Activated CD8-positive, alpha-beta T cell treated with anti-CD3 and anti-CD28 coated beads, Interleukin-2, amount 10 ng/mL, durations not matched to agents 7 days and 5 days (primary cell): ENCODE measurements at regions not wholly inside any gene's neighbourhood (a gene's known extent, or its start where the extent isn't known, plus 50 kb on each side); places are given as distances from the start of the nearest gene placed in this dataset.

Source experiments
- ATAC-seq: fragments of 150-1000 bp; cut with Tn5 transposase; one replicate; pipeline ENCODE4 v1.10.0; 2021; ENCODE audit warnings: moderate library complexity
- CTCF ChIA-PET: fragments of 350-600 bp; sonication (Branson Sonifier 250); formaldehyde crosslinking; loops from one replicate; lab custom pipeline; 2021; ENCODE audit warnings: antibody characterized with exemption; lab: Charles Lee
- POLR2A ChIA-PET: fragments of 350-600 bp; sonication (Branson Sonifier 250); formaldehyde crosslinking; loops from one replicate; lab custom pipeline; 2021; ENCODE audit warnings: antibody characterized with exemption; lab: Charles Lee
- DNase-seq: peaks from one replicate; pipeline ENCODE4 v3.0.0-alpha.2; 2020
- H3K27ac Mint-ChIP-seq: one replicate; pipeline ENCODE4 v1.8.0; 2021; ENCODE audit warnings: mild to moderate bottlenecking, mixed read lengths
- H3K27me3 Mint-ChIP-seq: one replicate; pipeline ENCODE4 v1.8.0; 2021; ENCODE audit warnings: low read depth, mixed read lengths
- H3K36me3 Mint-ChIP-seq: one replicate; pipeline ENCODE4 v1.8.0; 2021; ENCODE audit warnings: low read depth, mixed read lengths
- H3K4me1 Mint-ChIP-seq: one replicate; pipeline ENCODE4 v1.8.0; 2021; ENCODE audit warnings: low read depth, mixed read lengths
- H3K4me3 Mint-ChIP-seq: one replicate; pipeline ENCODE4 v1.8.0; 2021; ENCODE audit warnings: mild to moderate bottlenecking, mixed read lengths
- H3K9me3 Mint-ChIP-seq: one replicate; pipeline ENCODE4 v1.8.0; 2022; ENCODE audit warnings: mixed read lengths; ENCODE audit not compliant: insufficient read depth

- Mint-ChIP-seq H3K27me3 (peaks cover 5% of the 10 kb centered on the region), H3K9me3 (no peaks in the 10 kb centered on the region), H3K4me3 (no peak overlapping the region), H3K36me3 (no peaks in the 10 kb centered on the region), H3K27ac (no peak overlapping the region), H3K4me1 (no peaks in the 10 kb centered on the region)
- DNase-seq = peak; percentile 10
- ChIA-PET CTCF (no interaction called here), POLR2A (no interaction called here)
- ATAC-seq = no peak
These were observed 196.4 kb upstream of the TWIST2 start for GRCh38 chr2:238651306-238652052.

DNA sequence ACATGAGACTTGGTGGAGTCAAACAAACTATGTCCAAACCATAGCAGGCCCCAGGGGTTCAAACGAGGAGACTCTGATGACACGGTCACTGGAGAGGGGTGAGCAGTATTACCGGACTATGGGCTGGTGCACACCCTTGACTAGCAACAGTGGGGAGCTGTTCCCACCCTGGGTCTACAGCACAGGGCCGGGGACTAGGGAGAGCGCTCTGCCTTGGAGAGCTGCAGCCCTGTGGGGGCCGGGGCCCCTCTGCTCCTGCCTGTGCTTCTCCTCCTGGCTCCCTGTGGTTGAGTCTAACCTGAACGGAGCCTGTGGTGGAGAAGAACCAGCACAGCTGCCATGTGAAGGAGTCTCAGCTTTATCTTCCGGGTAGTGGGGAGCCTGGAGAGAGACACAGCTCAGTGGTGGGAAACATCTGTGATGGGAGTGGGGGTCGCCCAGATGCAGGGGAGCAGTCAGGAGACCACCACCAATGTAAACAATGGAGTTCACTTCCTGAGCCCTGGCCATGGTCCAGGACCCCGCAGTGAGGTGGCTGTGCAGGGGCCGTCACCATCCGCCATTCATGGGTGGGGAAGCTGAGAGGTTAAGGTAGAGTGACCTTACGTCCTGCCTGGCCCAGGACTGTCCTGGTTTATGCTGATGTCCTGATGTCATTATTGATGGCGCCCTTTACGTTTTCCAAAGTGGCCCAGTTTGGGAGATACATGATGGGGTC lies 195.7 kb upstream of the TWIST2 start:
- H3K27me3 Mint-ChIP-seq = peaks cover 2% of the 10 kb centered on the region
- no peak overlapping the region for H3K27ac Mint-ChIP-seq
- H3K9me3 Mint-ChIP-seq = no peaks in the 10 kb centered on the region
- CTCF ChIA-PET = no interaction called here
- DNase-seq (no peak), ATAC-seq (no peak)
- no peak overlapping the region for H3K4me3 Mint-ChIP-seq
- POLR2A ChIA-PET = no interaction called here
- H3K36me3 Mint-ChIP-seq = no peaks in the 10 kb centered on the region
- H3K4me1 Mint-ChIP-seq = no peaks in the 10 kb centered on the region

- no peak for DNase-seq
- Mint-ChIP-seq H3K4me1 (no peaks in the 10 kb centered on the region), H3K4me3 (no peak overlapping the region), H3K27ac (no peak overlapping the region), H3K36me3 (no peaks in the 10 kb centered on the region), H3K9me3 (no peaks in the 10 kb centered on the region), H3K27me3 (no peaks in the 10 kb centered on the region)
- ChIA-PET POLR2A (no interaction called here), CTCF (no interaction called here)
- no peak for ATAC-seq
These were observed 195.1 kb upstream of the TWIST2 start for GRCh38 chr2:238652771-238653157.

DNA sequence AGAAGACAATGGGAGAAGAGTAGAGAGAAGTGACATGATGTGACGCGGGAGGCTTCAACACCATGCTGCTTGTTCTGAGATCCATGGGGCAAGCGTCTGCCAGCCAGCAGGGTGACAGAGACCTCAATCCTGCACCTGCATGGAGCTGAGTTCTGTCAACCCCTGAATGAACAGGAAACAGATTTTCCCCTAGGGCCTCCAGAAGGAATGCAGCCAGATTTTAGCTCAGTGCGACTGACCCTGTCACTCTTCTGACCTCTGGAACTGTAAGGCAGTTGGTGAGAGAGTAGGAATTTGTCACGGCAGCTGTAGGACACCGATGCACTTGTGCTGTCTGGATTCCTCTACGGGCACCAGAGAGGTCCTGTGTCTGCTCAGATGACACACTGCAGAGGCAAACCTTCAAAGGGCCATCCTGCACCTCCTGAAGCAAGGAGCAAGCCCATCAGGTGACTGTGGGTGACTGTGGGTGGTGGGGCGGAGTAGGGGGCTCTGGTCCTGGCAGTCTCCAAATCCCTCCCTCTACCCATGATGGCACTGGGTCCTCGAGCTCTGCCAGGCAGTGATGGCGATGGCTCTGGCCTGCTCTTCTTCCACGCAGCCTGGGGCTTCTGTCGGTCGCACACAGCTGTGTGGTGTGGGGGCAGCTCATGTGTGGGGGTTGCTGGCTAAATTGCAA lies 194.3 kb upstream of the TWIST2 start:
- H3K36me3 Mint-ChIP-seq = no peaks in the 10 kb centered on the region
- ATAC-seq (no peak), DNase-seq (no peak)
- no peak overlapping the region for H3K4me3 Mint-ChIP-seq
- H3K4me1 Mint-ChIP-seq = no peaks in the 10 kb centered on the region
- no peaks in the 10 kb centered on the region for H3K27me3 Mint-ChIP-seq
- no peaks in the 10 kb centered on the region for H3K9me3 Mint-ChIP-seq
- H3K27ac Mint-ChIP-seq = no peak overlapping the region
- POLR2A ChIA-PET = no interaction called here
- CTCF ChIA-PET = no interaction called here

DNA sequence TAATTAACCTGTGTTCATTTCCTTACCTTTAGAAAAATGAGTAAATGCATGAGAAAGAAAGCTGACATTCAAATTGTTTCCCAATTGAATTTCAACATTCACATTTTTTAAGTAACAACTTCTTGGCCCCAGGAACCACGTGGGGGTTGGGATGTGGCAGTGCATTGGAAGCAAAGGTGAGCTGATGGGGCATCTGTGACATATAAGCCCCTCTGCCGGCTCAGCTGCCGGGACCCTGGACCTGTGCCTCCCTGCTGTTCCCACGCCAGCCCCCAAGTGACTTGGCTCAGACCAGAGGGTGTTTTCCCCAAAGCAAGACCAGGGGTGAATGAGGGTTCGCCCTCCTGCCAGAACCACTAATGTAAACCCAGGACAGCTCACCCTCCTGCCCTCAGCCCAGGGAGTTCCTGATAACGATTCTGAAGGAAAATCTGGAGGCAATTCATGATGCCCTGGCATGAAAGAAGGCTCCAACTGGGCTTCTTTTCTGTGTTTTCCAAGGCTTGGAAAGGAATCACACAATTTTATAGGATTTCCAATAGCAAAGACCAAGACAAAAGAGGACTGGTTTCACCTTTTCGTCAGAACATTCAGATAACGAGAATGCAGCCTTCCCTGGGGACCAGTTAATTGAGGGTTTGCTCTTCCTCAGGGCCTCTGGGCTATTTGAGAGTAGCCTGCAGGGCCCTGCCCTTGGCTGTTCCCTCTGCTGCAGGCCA lies 193.2 kb upstream of the TWIST2 start:
- H3K27me3 Mint-ChIP-seq = no peaks in the 10 kb centered on the region
- H3K36me3 Mint-ChIP-seq = no peaks in the 10 kb centered on the region
- CTCF ChIA-PET = no interaction called here
- H3K4me1 Mint-ChIP-seq = no peaks in the 10 kb centered on the region
- no peak for DNase-seq
- POLR2A ChIA-PET = no interaction called here
- no peak for ATAC-seq
- no peak overlapping the region for H3K27ac Mint-ChIP-seq
- H3K4me3 Mint-ChIP-seq = no peak overlapping the region
- H3K9me3 Mint-ChIP-seq = no peaks in the 10 kb centered on the region

GRCh38 chr2:238655198-238655860 lies 192.6 kb upstream of the TWIST2 start:
- H3K27me3 Mint-ChIP-seq = peaks cover 2% of the 10 kb centered on the region
- DNase-seq (no peak), ATAC-seq (no peak)
- ChIA-PET CTCF (no interaction called here), POLR2A (no interaction called here)
- H3K36me3 Mint-ChIP-seq = no peaks in the 10 kb centered on the region
- no peaks in the 10 kb centered on the region for H3K4me1 Mint-ChIP-seq
- H3K9me3 Mint-ChIP-seq = no peaks in the 10 kb centered on the region
- H3K27ac Mint-ChIP-seq = no peak overlapping the region
- H3K4me3 Mint-ChIP-seq = no peak overlapping the region

GRCh38 chr2:238655974-238656722 lies 191.7 kb upstream of the TWIST2 start:
- DNase-seq = no peak
- ATAC-seq = no peak
- Mint-ChIP-seq H3K36me3 (no peaks in the 10 kb centered on the region), H3K27me3 (peaks cover 2% of the 10 kb centered on the region), H3K4me1 (no peaks in the 10 kb centered on the region), H3K4me3 (no peak overlapping the region), H3K27ac (no peak overlapping the region), H3K9me3 (no peaks in the 10 kb centered on the region)
- CTCF ChIA-PET = no interaction called here
- POLR2A ChIA-PET = no interaction called here

DNA sequence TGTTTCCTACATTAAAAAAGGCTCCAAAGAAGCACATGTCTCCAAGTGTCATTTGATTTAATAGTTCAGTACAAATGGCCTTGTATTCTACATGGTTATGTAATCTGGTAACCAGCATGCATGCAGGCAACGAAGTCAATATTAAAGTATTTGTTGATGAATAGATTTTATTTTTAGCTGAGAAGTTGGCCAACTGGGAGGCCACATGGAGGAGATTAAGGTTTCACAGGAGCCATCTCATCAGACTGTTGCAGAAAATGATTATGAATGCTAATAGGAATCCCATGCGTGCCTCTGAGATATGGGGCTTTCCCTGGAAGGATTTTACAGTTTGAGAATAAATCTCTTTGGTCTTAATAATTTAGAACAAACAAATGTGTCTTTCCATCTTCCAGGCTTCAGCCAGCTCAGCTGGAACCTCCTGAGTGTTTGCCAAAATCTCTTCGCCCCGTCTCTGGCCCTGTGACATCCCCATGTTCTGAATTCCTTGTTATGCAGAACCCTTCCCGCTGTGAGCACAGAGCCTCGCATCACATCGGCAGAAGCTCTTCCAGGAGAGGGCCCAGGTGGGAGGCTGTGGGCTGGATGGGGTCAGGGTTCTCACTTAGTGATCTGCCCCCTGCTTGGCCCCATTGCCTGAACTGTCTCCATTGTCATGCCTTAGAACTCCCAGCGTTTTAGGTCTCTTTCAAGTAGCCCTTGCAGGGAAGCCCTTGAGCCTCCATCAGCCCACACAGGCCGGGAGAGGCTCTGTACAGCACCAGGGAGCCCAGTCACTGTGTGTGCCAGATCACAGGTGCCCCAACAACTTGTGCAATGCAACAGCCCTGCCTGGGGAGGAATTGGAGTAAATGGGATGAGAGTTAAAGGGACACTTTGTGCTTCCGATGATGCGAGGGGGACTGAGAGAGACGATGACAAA lies 190.5 kb upstream of the TWIST2 start:
- H3K36me3 Mint-ChIP-seq = no peaks in the 10 kb centered on the region
- H3K4me3 Mint-ChIP-seq = no peak overlapping the region
- no peaks in the 10 kb centered on the region for H3K9me3 Mint-ChIP-seq
- H3K4me1 Mint-ChIP-seq = no peaks in the 10 kb centered on the region
- no peak overlapping the region for H3K27ac Mint-ChIP-seq
- no peak for ATAC-seq
- peaks cover 4% of the 10 kb centered on the region for H3K27me3 Mint-ChIP-seq
- POLR2A ChIA-PET = no interaction called here
- no peak for DNase-seq
- CTCF ChIA-PET = no interaction called here

DNA sequence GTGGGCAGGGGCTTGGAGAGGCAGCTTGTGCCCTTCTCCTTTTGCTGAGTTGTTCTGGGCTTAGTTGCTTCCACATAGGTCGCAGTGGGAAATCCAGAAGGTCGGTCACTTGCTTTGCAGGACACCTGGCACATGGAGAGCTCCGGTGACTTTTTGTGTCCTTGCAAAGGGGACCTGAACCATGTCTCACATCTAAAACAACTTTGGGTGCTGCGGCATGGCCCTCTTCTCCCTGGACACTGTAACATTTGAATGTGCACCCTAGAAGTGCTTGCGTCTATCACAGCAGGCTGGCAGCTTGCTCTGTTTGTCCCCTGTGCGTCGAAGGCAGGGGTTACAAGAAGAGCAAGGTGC lies 189.9 kb upstream of the TWIST2 start:
- no peak for DNase-seq
- Mint-ChIP-seq H3K4me1 (no peaks in the 10 kb centered on the region), H3K9me3 (no peaks in the 10 kb centered on the region), H3K27ac (no peak overlapping the region), H3K4me3 (no peak overlapping the region), H3K36me3 (no peaks in the 10 kb centered on the region), H3K27me3 (peaks cover 4% of the 10 kb centered on the region)
- CTCF ChIA-PET = no interaction called here
- ATAC-seq = no peak
- POLR2A ChIA-PET = no interaction called here

DNA sequence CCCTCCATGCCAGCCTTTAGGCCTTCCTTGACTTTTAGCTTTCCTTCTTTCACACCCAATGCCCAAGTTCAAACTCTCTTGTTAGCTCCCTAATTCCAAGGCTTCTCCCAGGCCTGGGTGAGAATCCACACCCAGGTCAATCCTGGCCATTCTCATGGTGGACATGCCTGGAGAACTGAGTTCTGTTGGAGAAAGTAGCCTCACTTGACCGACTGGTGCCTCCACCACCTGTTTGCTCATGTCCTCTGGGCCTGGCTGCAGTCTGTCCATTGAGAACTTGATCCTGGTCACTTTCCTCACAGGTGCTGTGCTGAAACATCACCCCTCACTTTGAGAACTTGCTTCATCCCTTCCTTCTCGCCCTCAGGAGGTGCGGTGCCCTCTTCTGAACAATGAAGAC lies 189.1 kb upstream of the TWIST2 start:
- Mint-ChIP-seq H3K4me3 (no peak overlapping the region), H3K27ac (no peak overlapping the region), H3K27me3 (peaks cover 4% of the 10 kb centered on the region), H3K9me3 (no peaks in the 10 kb centered on the region), H3K36me3 (no peaks in the 10 kb centered on the region), H3K4me1 (no peaks in the 10 kb centered on the region)
- ChIA-PET POLR2A (no interaction called here), CTCF (no interaction called here)
- DNase-seq = no peak
- no peak for ATAC-seq
